ENCODE measurements at regions not wholly inside any gene's neighbourhood (a gene's known extent, or its start where the extent isn't known, plus 50 kb on each side); places are given as distances from the start of the nearest gene placed in this dataset.

DNA sequence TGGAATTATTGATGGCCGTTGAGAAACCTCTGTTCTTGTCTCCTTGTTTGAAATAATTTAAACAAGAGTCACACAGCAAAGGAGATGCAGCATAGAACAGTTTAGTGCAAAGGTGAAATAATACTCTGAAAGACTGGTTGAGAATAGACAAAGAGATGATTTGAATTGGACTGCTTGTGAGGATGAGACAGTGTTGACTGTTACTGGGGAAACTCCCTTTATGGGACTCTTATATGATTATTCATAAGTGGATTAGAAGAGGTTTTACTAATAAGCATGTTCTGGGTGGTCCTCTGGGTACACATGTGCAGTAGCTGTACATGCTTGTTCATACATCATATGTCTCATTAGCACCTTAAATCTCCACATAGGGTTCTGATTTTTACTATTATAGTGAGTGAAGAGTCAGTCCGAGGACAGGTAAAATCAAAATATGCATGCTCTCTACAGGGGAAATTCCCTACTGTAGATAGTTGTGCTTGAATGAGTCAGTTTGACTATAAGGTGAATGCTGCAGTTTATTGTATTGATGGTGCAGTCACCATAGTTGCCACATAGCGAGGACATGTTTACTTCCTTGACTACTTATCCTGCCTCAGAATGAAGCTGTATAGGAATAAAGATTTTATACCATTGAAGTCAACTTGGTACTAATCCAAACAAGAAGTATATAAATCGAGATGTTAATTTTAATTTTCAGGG lies 498.7 kb downstream of the CNTN6 start:
- no peaks in the 10 kb centered on the region for H3K36me3 Mint-ChIP-seq (ENCODE audit: low read depth)
- H3K4me3 Mint-ChIP-seq, result no peak overlapping the region
- H3K27me3 ChIP-seq (ENCODE audit: control insufficient read depth in 1 of 2, insufficient read depth in 2 of 2, low read length in 2 of 2), result no peaks in the 10 kb centered on the region
- H3K27me3 Mint-ChIP-seq, result no peaks in the 10 kb centered on the region
- H3K27ac ChIP-seq (ENCODE audit: low read depth in 1 of 2, low read length in 2 of 2), result no peak overlapping the region
- DNase-seq, result no peak
- no peaks in the 10 kb centered on the region for H3K4me1 Mint-ChIP-seq (ENCODE audit: low read depth)
- ChIA-PET CTCF (no interaction called here), POLR2A (no interaction called here)
- peaks cover 0 to 9% of the 10 kb centered on the region in 2 experiments for H3K9me3 ChIP-seq (ENCODE audit: control insufficient read depth in 1 of 2, insufficient read depth in 1 of 2, low read length in 2 of 2)
- H3K27ac Mint-ChIP-seq, result no peak overlapping the region
- TF ChIP-seq, protein P1, sequence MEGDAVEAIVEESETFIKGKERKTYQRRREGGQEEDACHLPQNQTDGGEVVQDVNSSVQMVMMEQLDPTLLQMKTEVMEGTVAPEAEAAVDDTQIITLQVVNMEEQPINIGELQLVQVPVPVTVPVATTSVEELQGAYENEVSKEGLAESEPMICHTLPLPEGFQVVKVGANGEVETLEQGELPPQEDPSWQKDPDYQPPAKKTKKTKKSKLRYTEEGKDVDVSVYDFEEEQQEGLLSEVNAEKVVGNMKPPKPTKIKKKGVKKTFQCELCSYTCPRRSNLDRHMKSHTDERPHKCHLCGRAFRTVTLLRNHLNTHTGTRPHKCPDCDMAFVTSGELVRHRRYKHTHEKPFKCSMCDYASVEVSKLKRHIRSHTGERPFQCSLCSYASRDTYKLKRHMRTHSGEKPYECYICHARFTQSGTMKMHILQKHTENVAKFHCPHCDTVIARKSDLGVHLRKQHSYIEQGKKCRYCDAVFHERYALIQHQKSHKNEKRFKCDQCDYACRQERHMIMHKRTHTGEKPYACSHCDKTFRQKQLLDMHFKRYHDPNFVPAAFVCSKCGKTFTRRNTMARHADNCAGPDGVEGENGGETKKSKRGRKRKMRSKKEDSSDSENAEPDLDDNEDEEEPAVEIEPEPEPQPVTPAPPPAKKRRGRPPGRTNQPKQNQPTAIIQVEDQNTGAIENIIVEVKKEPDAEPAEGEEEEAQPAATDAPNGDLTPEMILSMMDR (IDR thresholded peaks at IDR 0.05), result no peak
- H3K4me3 ChIP-seq (ENCODE audit: low read length), result no peak overlapping the region
- H3K4me1 ChIP-seq (ENCODE audit: insufficient read depth, low read length), result no peaks in the 10 kb centered on the region
- H3K9me3 Mint-ChIP-seq, result peaks cover 14% of the 10 kb centered on the region
- H3K36me3 ChIP-seq (ENCODE audit: insufficient read depth, low read length), result no peaks in the 10 kb centered on the region
- ATAC-seq (ENCODE audit: poor library complexity), result no peak
- intact Hi-C loops (cut with DNase I, micrococcal nuclease), result no loop called here

DNA sequence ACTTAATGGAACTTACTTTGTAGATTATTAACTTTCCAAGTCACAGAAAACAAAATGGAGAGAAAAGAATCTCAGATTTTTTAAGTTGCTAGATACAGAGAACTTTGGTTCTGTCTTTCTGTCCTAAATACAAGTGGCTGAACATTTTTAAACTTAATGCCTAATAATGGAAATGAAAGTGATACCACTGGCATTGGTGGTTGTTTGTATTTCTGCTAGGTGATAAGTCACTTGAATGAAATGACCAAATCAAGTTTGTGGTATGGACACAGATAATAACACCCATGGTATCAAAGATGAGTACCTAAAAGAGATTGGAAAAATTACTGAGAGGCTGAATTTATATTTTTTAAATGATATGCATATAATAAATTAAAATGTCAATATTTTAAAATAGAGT lies 502.1 kb downstream of the CNTN6 start:
- ChIA-PET POLR2A (no interaction called here), CTCF (no interaction called here)
- Mint-ChIP-seq H3K36me3 (ENCODE audit: low read depth) (no peaks in the 10 kb centered on the region), H3K9me3 (peaks cover 14% of the 10 kb centered on the region), H3K4me1 (ENCODE audit: low read depth) (no peaks in the 10 kb centered on the region), H3K4me3 (no peak overlapping the region), H3K27ac (no peak overlapping the region), H3K27me3 (no peaks in the 10 kb centered on the region)
- peaks cover 0 to 2% of the 10 kb centered on the region in 2 experiments for H3K9me3 ChIP-seq (ENCODE audit: control insufficient read depth in 1 of 2, insufficient read depth in 1 of 2, low read length in 2 of 2)
- TF ChIP-seq, protein P1 (IDR thresholded peaks at IDR 0.05), result no peak
- no peak overlapping the region for H3K27ac ChIP-seq (ENCODE audit: low read depth in 1 of 2, low read length in 2 of 2)
- ATAC-seq (ENCODE audit: poor library complexity) (no peak), DNase-seq (no peak)
- H3K27me3 ChIP-seq (ENCODE audit: control insufficient read depth in 1 of 2, insufficient read depth in 2 of 2, low read length in 2 of 2), result no peaks in the 10 kb centered on the region
- intact Hi-C loops (cut with DNase I, micrococcal nuclease), result no loop called here
- no peaks in the 10 kb centered on the region for H3K4me1 ChIP-seq (ENCODE audit: insufficient read depth, low read length)
- H3K36me3 ChIP-seq (ENCODE audit: insufficient read depth, low read length), result no peaks in the 10 kb centered on the region
- no peak overlapping the region for H3K4me3 ChIP-seq (ENCODE audit: low read length)

DNA sequence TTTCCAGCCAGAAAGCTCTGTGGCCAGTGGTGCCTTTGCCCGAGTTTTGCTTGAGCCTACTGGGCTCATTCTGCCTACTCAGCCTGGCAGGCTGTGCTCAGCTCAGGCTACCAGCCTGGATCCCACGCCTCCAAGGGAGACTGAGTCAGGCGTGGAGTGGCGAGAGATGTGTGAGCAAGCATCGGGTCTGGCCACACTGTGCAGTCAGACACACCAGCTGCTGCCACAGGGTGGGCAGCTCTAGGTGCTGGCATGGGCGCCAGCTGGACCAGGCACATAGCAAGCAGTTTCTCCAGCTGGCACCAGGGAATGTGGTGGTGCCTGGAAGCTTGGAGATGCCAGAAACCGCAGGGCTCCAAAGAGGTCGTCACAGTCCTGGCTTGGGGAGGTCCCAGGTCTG lies 498.5 kb upstream of the CNTN4 start:
- Histone ChIP-seq H3K27ac (ENCODE audit: low read depth in 1 of 2, low read length in 2 of 2) (no peak overlapping the region), H3K9me3 (ENCODE audit: control insufficient read depth in 1 of 2, insufficient read depth in 1 of 2, low read length in 2 of 2) (peaks cover 0 to 13% of the 10 kb centered on the region in 2 experiments), H3K36me3 (ENCODE audit: insufficient read depth, low read length) (no peaks in the 10 kb centered on the region), H3K4me3 (ENCODE audit: low read length) (no peak overlapping the region), H3K4me1 (ENCODE audit: insufficient read depth, low read length) (no peaks in the 10 kb centered on the region), H3K27me3 (ENCODE audit: control insufficient read depth in 1 of 2, insufficient read depth in 2 of 2, low read length in 2 of 2) (no peaks in the 10 kb centered on the region)
- intact Hi-C loops (cut with DNase I, micrococcal nuclease), result no loop called here
- Mint-ChIP-seq H3K36me3 (ENCODE audit: low read depth) (no peaks in the 10 kb centered on the region), H3K27me3 (no peaks in the 10 kb centered on the region), H3K27ac (no peak overlapping the region), H3K4me3 (no peak overlapping the region), H3K9me3 (peaks cover 5% of the 10 kb centered on the region), H3K4me1 (ENCODE audit: low read depth) (no peaks in the 10 kb centered on the region)
- ChIA-PET CTCF (no interaction called here), POLR2A (no interaction called here)
- ATAC-seq (ENCODE audit: poor library complexity) (no peak), DNase-seq (peak in 1 of 14 experiments; percentile 6)
- TF ChIP-seq, protein P1 (IDR thresholded peaks at IDR 0.05), result no peak

Data from CD4-positive, alpha-beta T cell (primary cell).